HAP-1 (cell line): ENCODE measurements at regions not wholly inside any gene's neighbourhood (a gene's known extent, or its start where the extent isn't known, plus 50 kb on each side); places are given as distances from the start of the nearest gene placed in this dataset.
"Not testable (repeated sequence)": the region's sequence is repeated elsewhere in the genome, so short reads cannot be mapped to it uniquely, and the experiment has no call there.

Experiments
- DNase-seq, 2 experiments: peaks; one replicate each; pipeline ENCODE4 v3.0.0-alpha.2; 2016 to 2020; ENCODE audit warnings: low spot score in 2 of 2
- H3K27me3 ChIP-seq: fragments of 250-450 bp; sonication (Bioruptor Pico); 2 replicates; pipeline ENCODE4 v1.5.1; 2020; ENCODE audit warnings: low read depth, mild to moderate bottlenecking, moderate library complexity
- H3K36me3 ChIP-seq: fragments of 250-450 bp; sonication (Bioruptor Pico); replicated peaks from 2 replicates; pipeline ENCODE4 v1.5.1; 2020; ENCODE audit warnings: mild to moderate bottlenecking
- H3K4me1 ChIP-seq: fragments of 250-450 bp; sonication (Bioruptor Pico); 2 replicates; pipeline ENCODE4 v1.5.1; 2020; ENCODE audit warnings: mild to moderate bottlenecking
- H3K4me3 ChIP-seq: fragments of 250-450 bp; sonication (Bioruptor Pico); 2 replicates; pipeline ENCODE4 v1.5.1; 2020; ENCODE audit warnings: mild to moderate bottlenecking, moderate library complexity
- H3K9me3 ChIP-seq: fragments of 250-450 bp; sonication (Bioruptor Pico); 2 replicates; pipeline ENCODE4 v1.5.1; 2020; ENCODE audit warnings: mild to moderate bottlenecking, moderate library complexity
- in situ Hi-C: fragments of 300-500 bp; cut with MboI; formaldehyde crosslinking; loops from 3 replicates; pipeline ENCODE4 v1.14.3; 2020; ENCODE audit warnings: low sequenced_read_pairs, inconsistent platforms, mixed read lengths

DNA sequence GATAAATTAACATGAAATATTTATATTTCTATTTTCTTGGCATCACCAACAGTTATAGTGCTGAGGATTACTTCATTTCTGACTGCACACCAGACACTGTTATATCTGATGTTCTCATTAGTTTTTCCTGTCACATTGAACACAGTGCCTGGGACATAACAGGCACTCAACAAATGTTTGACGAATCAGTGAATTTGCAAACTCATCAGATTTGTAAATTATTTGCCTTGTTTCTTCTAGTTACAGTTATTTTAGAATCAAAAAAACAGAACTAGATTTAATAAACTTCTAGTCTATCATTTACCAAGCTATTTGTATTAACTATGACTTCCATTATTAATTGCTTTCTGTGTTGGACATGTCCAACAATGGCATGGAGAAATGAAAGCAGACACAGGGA, 483.3 kb downstream of the KLHL13 start:
- no peaks in the 10 kb centered on the region for H3K27me3 ChIP-seq
- in situ Hi-C loops: loop anchor here (25.0 kb wide), 2 partner anchors 104 to 629 kb away; no protein-coding TSS in a partner anchor
- DNase-seq: no peak

DNA sequence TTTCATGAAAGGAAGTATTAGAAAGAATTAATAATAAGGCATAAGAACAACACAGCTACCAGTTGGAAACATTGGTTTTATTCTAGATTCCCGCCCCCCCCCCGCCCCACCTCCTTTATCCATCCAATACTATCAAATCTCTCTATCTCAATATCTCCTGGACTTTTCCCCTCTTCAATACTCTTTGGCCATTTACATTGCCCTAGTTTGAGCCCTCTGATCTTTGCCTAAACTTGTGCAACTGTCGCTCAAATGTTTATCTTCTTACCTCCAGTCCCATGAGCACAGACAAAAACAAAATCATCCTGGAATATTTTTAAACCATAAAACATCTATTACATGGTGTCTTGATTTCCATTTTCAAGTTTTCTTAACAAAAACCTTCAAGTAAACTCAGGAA, 488.2 kb downstream of the KLHL13 start:
- H3K27me3 ChIP-seq: no peaks in the 10 kb centered on the region
- DNase-seq: no peak
- no peaks in the 10 kb centered on the region for H3K36me3 ChIP-seq
- no peak overlapping the region for H3K4me3 ChIP-seq
- in situ Hi-C loops: loop anchor here (25.0 kb wide), 2 partner anchors 109 to 634 kb away; no protein-coding TSS in a partner anchor
- no peaks in the 10 kb centered on the region for H3K9me3 ChIP-seq
- H3K4me1 ChIP-seq: no peaks in the 10 kb centered on the region

More for the DNA sequence above, 483.3 kb downstream of the KLHL13 start:
- Histone ChIP-seq H3K9me3 (no peaks in the 10 kb centered on the region), H3K4me3 (no peak overlapping the region), H3K4me1 (no peaks in the 10 kb centered on the region), H3K36me3 (no peaks in the 10 kb centered on the region)

DNA sequence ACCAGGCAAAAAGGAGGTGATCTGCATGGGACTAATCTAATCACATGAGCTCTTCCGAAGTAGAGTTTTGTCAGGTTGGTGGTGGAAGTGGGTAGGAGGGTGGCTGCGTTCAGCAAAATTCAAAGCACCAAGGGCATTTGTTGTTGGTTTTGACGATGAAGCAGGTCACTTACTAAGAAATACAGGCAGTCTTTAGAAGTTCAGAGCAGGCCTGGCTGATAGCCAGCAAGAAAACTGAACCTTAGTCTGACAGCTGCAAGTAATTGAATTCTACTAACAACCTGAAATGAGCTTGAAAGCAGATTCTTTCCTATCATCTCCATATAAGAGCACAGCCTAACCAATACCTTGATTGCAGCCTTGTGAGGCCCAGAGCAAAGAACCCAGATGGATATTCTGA, 505.8 kb downstream of the KLHL13 start:
- Histone ChIP-seq H3K9me3 (no peaks in the 10 kb centered on the region), H3K4me1 (peaks cover 9% of the 10 kb centered on the region), H3K4me3 (no peak overlapping the region), H3K27me3 (no peaks in the 10 kb centered on the region), H3K36me3 (no peaks in the 10 kb centered on the region)
- no peak for DNase-seq
- in situ Hi-C loops: no loop called here

DNA sequence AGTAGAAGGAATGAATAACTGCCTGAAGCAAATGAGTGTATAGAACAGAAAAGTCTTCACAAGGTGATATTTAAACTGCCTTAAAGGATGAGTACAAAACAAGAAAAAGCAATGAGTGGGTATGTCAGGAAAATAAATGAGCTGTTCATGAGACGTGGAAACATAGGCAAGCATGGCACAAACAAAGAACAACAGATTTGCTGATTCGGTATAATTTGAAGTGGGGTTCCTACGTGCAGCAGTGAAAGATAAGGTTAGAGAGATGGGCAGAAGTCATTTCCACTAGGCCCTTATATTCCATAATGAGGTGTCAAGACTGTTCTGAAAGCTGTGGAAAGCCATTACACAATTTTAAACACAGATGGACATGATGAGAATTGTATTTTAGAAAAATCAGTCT, 506.6 kb downstream of the KLHL13 start:
- Histone ChIP-seq H3K4me3 (no peak overlapping the region), H3K36me3 (no peaks in the 10 kb centered on the region), H3K27me3 (no peaks in the 10 kb centered on the region), H3K4me1 (peaks cover 9% of the 10 kb centered on the region), H3K9me3 (no peaks in the 10 kb centered on the region)
- DNase-seq: no peak
- in situ Hi-C loops: no loop called here

DNA sequence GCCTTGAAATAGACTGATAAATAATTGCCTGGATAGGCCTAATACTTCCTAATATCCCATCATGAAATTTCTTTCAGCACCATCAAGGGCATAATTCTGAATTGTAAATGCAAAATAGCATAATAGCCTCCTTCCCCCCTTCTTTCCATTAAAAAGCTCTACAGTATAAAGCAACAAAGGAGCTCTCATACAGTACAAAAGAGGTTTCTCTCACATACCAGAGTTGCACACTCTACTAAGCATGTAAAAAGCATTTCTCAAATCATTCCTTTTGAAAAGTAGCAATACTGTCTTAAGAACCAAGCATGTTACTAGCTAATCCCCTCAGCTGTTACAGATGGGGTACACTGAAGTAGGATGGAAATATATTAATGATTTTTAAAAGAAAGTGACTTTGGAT, 509.0 kb downstream of the KLHL13 start:
- peak in 1 of 2 experiments; percentile 96 for DNase-seq
- Histone ChIP-seq H3K36me3 (no peaks in the 10 kb centered on the region), H3K27me3 (no peaks in the 10 kb centered on the region), H3K4me3 (no peak overlapping the region), H3K4me1 (peaks cover 9% of the 10 kb centered on the region), H3K9me3 (no peaks in the 10 kb centered on the region)
- in situ Hi-C loops: no loop called here

DNA sequence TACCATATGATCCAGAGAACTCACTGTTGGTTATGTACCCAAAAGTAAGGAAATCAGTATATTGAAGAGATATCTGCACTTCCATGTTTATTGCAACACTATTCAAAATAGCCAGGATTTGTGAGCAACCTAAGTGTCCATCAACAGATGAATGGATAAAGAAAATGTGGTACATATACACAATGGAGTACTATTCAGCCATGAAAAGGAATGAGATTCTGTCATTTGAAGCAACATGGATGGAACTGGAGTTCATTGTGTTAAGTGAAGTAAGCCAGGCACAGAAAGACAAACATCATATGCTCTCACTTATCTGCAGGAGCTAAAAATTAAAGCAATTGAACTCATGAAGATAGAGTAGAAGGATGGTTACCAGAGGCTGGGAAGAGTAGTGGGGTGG, 510.5 kb downstream of the KLHL13 start:
- H3K9me3 ChIP-seq, H3K4me1 ChIP-seq, H3K36me3 ChIP-seq, DNase-seq, H3K27me3 ChIP-seq, in situ Hi-C loops, H3K4me3 ChIP-seq: not testable (repeated sequence)

DNA sequence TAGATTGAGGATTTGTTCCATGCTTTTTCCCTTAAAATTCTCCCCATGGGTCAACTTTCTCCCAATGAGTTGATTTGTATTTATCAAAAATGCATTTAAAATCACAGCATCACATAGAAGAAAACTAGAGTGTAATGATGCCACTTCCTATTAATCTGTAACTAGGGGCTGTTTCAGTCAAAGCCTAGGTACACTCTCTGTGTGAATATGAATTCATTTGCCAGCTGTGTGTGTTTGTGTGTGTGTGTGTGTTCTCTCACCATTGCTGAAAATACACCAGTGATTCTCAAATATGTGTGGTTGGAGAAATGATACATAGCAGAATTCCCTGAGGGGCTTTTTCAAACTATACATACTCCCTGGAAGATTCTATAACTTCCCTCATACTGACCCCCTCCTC, 546.5 kb downstream of the KLHL13 start:
- Histone ChIP-seq H3K4me3 (no peak overlapping the region), H3K36me3 (no peaks in the 10 kb centered on the region), H3K9me3 (no peaks in the 10 kb centered on the region), H3K4me1 (no peaks in the 10 kb centered on the region), H3K27me3 (0 out of 2 replicates have a peak, but pooled peaks cover 2% of the 10 kb centered on the region)
- no peak for DNase-seq
- in situ Hi-C loops: no loop called here

DNA sequence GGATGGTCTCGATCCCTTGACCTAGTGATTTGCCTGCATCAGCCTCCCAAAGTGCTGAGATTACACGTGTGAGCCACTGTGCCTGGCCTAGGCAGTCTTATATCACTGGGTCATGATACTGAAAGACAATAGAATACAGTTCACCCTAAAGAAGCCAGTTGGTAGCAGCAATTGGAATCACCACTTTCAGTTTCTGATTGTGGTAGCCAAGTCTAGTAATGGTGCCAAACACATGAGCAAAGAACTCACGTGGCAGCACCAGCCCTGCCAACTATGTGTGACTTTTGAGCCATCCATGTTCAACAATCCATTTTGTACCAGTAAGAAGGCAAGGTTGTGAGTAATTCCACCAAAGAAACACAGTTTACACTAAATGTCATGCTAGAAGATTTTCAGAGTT, 548.4 kb downstream of the KLHL13 start:
- in situ Hi-C loops: no loop called here
- no peaks in the 10 kb centered on the region for H3K36me3 ChIP-seq
- DNase-seq: no peak

DNA sequence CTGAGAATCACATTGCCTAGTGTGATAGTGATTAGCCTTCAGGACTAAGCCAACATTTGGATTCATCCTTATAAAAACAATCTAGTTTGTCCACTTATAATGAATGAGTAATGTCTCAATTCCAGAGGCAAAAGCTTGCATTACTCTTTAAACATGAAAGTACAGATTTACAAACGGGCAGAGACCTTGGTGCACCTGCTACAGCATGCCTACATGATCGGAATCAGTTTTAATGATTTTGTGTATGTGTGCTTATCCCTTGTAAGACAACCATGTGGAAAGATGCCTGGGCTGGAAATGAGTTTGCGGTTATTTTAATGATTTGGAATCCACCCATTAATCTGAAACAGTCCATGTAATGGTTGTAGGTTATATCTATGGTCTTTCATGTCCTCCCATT, 572.7 kb downstream of the KLHL13 start:
- H3K9me3 ChIP-seq: no peaks in the 10 kb centered on the region
- H3K27me3 ChIP-seq: no peaks in the 10 kb centered on the region
- no peaks in the 10 kb centered on the region for H3K36me3 ChIP-seq
- DNase-seq: no peak
- in situ Hi-C loops: no loop called here
- no peaks in the 10 kb centered on the region for H3K4me1 ChIP-seq
- H3K4me3 ChIP-seq: no peak overlapping the region

More for the DNA sequence above, 548.4 kb downstream of the KLHL13 start:
- H3K4me3 ChIP-seq: no peak overlapping the region
- 0 out of 2 replicates have a peak, but pooled peaks cover 2% of the 10 kb centered on the region for H3K9me3 ChIP-seq
- 0 out of 2 replicates have a peak, but pooled peaks cover 2% of the 10 kb centered on the region for H3K27me3 ChIP-seq
- H3K4me1 ChIP-seq: no peaks in the 10 kb centered on the region

DNA sequence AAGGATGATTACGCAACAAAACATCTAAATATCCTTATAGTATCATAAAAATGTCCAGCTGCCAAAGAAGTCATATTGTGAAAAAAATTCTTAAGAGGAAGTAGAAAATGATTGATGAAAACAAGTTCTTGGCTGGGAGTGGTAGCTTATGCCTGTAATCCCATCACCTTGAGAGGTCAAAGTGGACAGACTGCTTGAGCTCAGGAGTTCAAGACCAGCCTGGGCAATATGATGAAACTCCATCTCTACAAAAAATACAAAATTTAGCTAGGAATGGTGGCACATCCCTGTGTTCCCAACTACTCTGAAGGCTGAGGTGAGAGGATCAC, 577.6 kb downstream of the KLHL13 start:
- no peak for DNase-seq
- H3K36me3 ChIP-seq: no peaks in the 10 kb centered on the region
- in situ Hi-C loops: no loop called here
- no peaks in the 10 kb centered on the region for H3K27me3 ChIP-seq
- no peak overlapping the region for H3K4me3 ChIP-seq
- H3K9me3 ChIP-seq: no peaks in the 10 kb centered on the region
- no peaks in the 10 kb centered on the region for H3K4me1 ChIP-seq

DNA sequence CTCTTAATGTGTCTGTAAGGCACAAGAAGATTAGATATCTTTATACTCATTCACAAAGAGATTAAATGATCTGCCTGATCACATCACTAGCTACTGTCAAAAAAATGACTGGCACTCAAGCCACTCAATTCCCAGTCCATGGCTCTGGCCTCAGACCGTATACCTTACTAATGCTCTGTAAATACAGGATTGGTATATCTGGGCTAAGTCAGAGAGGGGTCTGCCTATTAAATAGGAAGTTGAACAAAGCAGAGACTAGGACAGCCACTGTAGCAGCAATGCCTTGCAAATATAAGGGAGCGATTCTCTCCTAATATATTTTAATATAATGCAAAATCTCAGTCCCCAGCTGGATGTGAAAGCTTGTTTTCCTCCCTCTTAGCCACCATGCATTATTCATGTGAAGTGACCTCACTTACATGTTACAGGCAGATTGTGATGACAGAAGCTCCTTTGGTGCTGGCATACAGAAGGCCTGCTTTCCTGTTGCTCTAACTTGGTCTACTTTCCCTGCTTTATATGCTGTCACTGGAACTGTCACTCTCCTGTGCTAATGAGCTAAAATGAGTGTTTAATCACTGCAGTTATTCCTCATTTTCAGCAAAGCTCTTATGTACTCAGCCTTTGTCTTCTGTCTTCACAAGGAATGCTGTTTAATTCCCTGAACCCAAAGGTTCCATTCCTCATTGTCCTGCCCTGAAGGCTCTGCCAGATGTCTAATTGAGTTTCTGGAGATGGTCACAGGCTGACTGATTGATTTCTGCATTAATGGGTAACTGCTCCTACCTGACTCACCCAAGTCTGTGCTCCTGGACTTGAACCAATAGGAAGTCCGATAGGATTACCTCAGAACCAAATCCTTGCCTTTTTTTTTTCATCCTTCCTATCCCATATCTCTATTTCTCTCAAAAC, 578.2 kb downstream of the KLHL13 start:
- in situ Hi-C loops: no loop called here
- no peaks in the 10 kb centered on the region for H3K4me1 ChIP-seq
- H3K27me3 ChIP-seq: no peaks in the 10 kb centered on the region
- H3K4me3 ChIP-seq: no peak overlapping the region
- no peaks in the 10 kb centered on the region for H3K36me3 ChIP-seq
- no peaks in the 10 kb centered on the region for H3K9me3 ChIP-seq
- DNase-seq: no peak

DNA sequence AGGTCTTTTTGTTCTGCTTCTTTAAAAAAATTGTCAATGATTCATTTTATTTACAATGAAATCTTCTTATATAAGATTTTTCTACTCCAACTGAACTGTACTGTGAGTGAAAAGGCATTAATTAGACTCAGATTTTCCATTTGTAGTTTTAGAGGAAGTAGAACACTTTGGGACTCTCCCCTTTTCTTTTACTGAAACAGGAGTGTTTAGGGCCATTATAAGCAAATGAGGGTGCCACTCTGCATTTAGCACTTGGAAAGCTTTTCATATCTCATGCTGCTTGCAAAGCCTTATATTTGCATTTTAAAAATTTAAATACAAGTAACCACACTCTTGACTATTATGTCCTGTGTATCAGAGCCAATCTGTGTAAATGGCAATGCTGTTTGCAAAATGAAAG, 584.3 kb downstream of the KLHL13 start:
- H3K27me3 ChIP-seq: no peaks in the 10 kb centered on the region; the same call in 1 of the 2 replicates
- no peaks in the 10 kb centered on the region for H3K4me1 ChIP-seq
- H3K9me3 ChIP-seq: no peaks in the 10 kb centered on the region; the same call in 1 of the 2 replicates
- no peaks in the 10 kb centered on the region for H3K36me3 ChIP-seq
- H3K4me3 ChIP-seq: no peak overlapping the region
- DNase-seq: no peak
- in situ Hi-C loops: no loop called here

DNA sequence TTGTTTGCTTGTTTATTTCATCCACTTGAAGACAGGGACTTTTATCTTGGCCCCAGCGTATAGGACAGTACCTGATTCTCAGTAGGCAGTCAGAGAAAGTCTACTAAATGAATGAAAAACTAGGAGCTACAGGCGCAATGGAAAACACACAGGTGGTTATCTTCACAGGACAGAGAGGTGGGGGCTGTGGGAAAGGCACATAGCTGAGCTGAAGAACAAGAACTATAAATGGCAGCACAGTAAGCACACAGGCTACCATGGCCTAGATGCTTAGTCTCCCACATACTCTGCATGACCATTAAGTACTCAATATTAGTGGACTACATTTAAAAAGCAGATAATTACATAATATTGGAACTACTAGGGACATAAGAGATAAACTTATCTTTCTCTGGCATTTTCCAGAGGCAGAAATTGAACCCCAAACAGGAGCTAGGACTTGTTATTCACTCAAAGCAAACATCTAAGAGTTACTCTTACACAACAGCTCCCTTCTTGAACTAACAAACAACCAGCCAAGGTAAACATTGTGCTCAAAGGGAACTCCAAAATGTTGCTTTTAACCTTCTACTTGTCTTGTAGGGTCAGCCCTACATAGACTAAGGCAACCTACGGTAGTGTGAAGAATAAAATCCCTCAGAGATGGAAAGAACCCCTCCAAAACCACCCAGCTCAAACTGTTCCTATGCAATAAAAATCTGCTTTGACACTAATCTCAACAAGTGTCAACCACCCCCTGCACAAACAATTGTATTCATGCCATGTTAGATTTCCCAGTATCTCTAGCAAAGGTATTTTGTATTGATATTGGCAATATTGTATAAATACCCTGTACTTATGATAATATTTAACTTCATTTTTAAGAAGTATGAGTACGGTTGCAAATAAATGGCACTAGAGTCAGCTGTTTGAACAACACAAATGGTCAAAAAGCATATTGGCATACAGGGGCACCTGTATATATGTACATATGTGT, 593.6 kb downstream of the KLHL13 start:
- Histone ChIP-seq H3K4me3 (no peak overlapping the region), H3K4me1 (no peaks in the 10 kb centered on the region), H3K36me3 (no peaks in the 10 kb centered on the region), H3K9me3 (no peaks in the 10 kb centered on the region; the same call in 1 of the 2 replicates), H3K27me3 (no peaks in the 10 kb centered on the region)
- no peak for DNase-seq
- in situ Hi-C loops: no loop called here

DNA sequence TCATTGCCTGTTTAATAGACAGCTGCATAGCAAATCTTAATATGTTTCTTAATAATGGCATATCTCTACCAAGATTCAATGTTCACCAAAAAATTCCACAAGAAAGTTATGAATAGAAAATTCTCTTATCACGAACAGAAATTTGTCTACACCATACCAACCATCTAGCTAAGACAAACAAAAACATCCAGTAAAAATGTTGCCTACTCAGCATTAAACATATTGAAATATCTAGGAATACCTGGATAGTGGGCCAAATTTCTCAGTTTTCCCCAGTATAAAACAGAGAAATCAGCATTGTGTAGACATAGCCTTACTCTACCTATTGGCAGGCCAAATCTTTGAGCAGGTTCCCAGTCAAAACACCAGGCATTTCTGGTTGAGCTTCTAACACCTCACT, 598.6 kb downstream of the KLHL13 start:
- DNase-seq: no peak
- no peaks in the 10 kb centered on the region for H3K27me3 ChIP-seq
- in situ Hi-C loops: no loop called here

More for the DNA sequence above, 598.6 kb downstream of the KLHL13 start:
- H3K36me3 ChIP-seq: no peaks in the 10 kb centered on the region
- no peaks in the 10 kb centered on the region for H3K4me1 ChIP-seq
- 0 out of 2 replicates have a peak, but pooled peaks cover 2% of the 10 kb centered on the region for H3K9me3 ChIP-seq
- H3K4me3 ChIP-seq: no peak overlapping the region
